Skeletal muscle satellite cell (primary cell): ENCODE measurements at regions not wholly inside any gene's neighbourhood (a gene's known extent, or its start where the extent isn't known, plus 50 kb on each side); places are given as distances from the start of the nearest gene placed in this dataset. TPM values are rescaled to one million over a fixed set of nuclear protein-coding genes. Genes with fewer than 3 reads are reported as not detected.

ENCODE experiments used
- H3K27me3 ChIP-seq: 2 replicates; pipeline ENCODE4 v1.7.0; 2013; ENCODE audit warnings: low read length; ENCODE audit not compliant: control insufficient read depth, insufficient read depth
- H3K36me3 ChIP-seq: 2 replicates; pipeline ENCODE4 v1.7.0; 2013; ENCODE audit warnings: mild to moderate bottlenecking, control low read depth, low read length; ENCODE audit not compliant: insufficient read depth
- H3K4me1 ChIP-seq: 2 replicates; pipeline ENCODE4 v1.7.0; 2013; ENCODE audit warnings: low read length; ENCODE audit not compliant: control insufficient read depth, insufficient read depth
- H3K4me2 ChIP-seq: 2 replicates; pipeline ENCODE4 v1.7.0; 2013; ENCODE audit warnings: mild to moderate bottlenecking, low read length
- H3K4me3 ChIP-seq: 2 replicates; pipeline ENCODE4 v1.7.0; 2013; ENCODE audit warnings: low read length
- H3K9ac ChIP-seq: 2 replicates; pipeline ENCODE4 v1.7.0; 2013; ENCODE audit warnings: mild to moderate bottlenecking, low read depth, low read length, moderate library complexity
- H3K9me3 ChIP-seq: replicated peaks from 2 replicates; pipeline ENCODE4 v1.7.0; 2013; ENCODE audit warnings: mild to moderate bottlenecking, control low read depth, low read length
- small RNA-seq: library from RNA; depleted of rRNA; stranded (forward); fragments of <200 nt; gene quantifications from one replicate; pipeline ENCODE3, GENCODE V24; 2012

DNA sequence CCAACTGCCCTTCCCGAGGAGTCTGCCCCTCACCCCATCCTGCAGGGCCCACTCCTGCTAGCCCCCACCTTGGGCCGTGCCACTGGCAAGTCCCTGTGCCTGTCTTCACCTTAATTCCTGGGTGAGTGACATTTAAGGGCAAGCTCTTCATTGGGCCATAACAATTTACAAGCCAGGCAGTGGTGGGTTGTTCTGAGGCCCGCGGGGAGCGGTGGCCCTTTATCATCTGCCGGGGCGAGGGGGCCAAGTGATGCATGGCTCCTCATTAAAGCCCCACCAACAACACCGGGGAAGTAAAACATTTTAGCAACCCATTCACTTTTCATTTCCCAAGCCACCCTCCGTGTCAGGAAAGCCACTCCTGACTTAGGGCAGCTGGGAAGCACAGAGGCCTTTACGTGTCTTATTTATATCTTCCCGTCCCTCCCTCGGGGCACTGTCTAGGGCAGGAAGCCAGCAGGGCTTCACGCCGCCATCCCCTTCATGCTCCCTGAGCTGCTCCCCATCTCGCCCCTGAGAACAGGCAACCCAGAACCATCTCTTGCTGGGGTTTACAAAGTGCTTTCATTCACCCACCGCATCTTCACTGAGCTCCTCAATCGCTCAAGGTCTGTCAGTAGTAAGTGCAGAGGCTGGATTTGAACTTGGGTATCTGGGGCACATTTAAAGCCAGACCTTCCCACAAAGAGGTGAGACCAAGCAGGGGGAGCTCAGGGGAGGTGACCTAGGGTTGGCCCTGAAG is 55.5 kb upstream of the CCDC167 start:
- no peak overlapping the region for H3K9ac ChIP-seq
- no peaks in the 10 kb centered on the region for H3K36me3 ChIP-seq
- H3K27me3 ChIP-seq, result peaks cover 54% of the 10 kb centered on the region
- no peak overlapping the region for H3K4me3 ChIP-seq
- no peaks in the 10 kb centered on the region for H3K9me3 ChIP-seq
- H3K4me1 ChIP-seq, result peaks cover 17% of the 10 kb centered on the region
- no peak overlapping the region for H3K4me2 ChIP-seq

DNA sequence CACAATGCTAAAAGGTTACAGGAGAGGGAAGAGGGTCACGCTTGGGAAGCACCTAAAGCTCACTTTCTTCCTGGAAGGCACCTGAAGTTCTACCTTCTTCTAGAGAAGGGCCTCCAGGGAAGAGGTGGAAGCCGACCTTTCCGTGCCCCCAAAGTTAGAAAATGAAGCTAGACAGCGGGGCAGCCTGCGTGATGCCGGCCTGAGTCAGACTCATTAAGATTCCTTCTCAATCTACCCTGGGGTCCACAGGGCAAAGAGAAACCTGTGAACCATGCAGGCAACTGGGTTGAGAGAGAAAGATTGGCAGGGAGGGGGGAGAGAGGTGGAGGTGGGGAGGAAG is 54.8 kb upstream of the CCDC167 start:
- peaks cover 17% of the 10 kb centered on the region for H3K4me1 ChIP-seq
- no peak overlapping the region for H3K9ac ChIP-seq
- no peaks in the 10 kb centered on the region for H3K36me3 ChIP-seq
- no peak overlapping the region for H3K4me3 ChIP-seq
- H3K9me3 ChIP-seq, result no peaks in the 10 kb centered on the region
- H3K4me2 ChIP-seq, result no peak overlapping the region
- peaks cover 51% of the 10 kb centered on the region for H3K27me3 ChIP-seq

DNA sequence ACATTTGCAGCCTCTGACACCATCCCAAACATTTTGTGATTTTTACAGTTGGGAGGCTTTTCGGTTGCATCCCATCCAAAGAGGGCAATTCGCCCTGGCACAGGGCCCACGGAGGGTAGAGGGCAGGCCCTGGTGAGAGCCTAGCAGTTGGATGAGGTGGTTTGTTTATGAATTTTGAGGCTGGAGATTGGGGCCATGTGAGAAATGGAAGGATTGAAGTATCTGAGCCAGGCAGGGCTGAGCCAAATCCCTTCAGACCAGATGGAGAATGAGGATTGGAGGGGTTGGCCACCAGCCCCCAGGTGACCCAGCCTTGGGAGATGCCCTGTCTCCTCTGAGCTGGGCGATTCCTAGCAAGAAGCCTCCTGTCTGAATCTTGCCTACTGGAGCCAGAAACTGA is 52.6 kb upstream of the CCDC167 start:
- no peak overlapping the region for H3K4me2 ChIP-seq
- H3K4me3 ChIP-seq, result no peak overlapping the region
- peaks cover 17% of the 10 kb centered on the region for H3K4me1 ChIP-seq
- H3K9ac ChIP-seq, result no peak overlapping the region
- H3K27me3 ChIP-seq, result peaks cover 43% of the 10 kb centered on the region
- no peaks in the 10 kb centered on the region for H3K36me3 ChIP-seq
- H3K9me3 ChIP-seq, result no peaks in the 10 kb centered on the region

DNA sequence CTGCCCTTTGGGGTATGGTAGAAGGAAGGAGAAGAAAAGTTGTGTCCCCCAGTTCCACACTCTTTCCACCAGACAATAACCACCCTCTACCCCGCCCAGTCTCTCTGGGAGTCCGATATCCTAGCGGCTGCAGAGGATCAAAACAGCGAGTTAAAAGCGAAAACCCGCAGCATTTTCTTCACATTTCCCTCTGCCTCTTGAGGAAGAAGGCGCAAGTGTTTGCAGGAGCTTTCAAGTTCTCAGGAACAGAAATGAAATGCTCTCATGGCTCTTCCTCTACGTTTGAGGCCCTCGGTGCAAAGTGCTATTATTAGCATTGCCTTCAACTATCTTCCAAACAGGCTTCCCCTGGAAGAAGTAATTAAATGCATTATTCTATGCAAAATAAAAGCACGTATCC is 52.2 kb upstream of the CCDC167 start:
- Histone ChIP-seq H3K36me3 (no peaks in the 10 kb centered on the region), H3K27me3 (peaks cover 39% of the 10 kb centered on the region)

DNA sequence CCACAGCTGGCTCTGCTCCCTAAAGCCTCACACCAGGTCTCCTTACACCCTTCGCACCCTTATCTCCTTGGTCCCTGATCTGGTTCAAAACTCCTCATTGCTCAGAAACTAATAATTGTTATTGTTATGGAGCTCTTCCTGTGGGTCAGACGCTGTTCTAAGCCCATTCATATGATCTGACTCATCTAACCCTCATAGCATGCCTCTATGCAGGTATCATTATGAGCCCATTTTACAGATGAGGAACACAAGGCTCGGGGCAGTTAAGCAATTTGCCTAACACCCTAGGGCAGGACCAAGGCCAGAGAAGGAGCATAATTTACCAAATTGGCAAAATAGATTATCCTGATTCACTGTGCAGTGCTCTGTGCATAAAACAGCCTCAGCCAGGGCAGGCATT is 51.8 kb upstream of the CCDC167 start:
- no peak overlapping the region for H3K4me3 ChIP-seq
- H3K4me1 ChIP-seq, result peaks cover 17% of the 10 kb centered on the region
- no peaks in the 10 kb centered on the region for H3K9me3 ChIP-seq
- H3K27me3 ChIP-seq, result peaks cover 37% of the 10 kb centered on the region
- no peaks in the 10 kb centered on the region for H3K36me3 ChIP-seq
- H3K9ac ChIP-seq, result no peak overlapping the region
- H3K4me2 ChIP-seq, result no peak overlapping the region

More for the DNA sequence above, 52.2 kb upstream of the CCDC167 start:
- H3K4me2 ChIP-seq, result no peak overlapping the region
- no peaks in the 10 kb centered on the region for H3K9me3 ChIP-seq
- H3K4me1 ChIP-seq, result peaks cover 17% of the 10 kb centered on the region
- H3K9ac ChIP-seq, result no peak overlapping the region
- no peak overlapping the region for H3K4me3 ChIP-seq

DNA sequence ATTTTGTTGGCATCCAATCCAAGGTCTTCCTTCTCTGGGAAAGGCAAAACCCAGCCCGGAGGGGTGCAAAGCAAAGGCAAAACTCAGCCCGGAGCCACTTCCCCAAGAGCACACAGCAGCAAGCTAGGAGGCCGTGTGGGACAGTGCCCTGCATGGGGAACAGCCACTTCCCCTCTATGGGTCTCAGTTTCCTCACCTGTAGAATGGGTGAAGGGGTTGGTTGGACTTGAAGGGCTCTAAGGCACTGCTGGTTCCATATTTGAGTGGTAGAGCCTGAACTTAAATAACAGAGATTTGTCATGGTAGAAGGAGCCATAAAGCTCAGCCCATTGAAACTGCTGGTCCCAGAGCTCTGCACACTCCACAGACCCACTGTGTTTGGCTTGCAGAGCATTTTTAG is 51.3 kb upstream of the CCDC167 start:
- H3K27me3 ChIP-seq, result peaks cover 41% of the 10 kb centered on the region
- peaks cover 17% of the 10 kb centered on the region for H3K4me1 ChIP-seq
- H3K4me2 ChIP-seq, result no peak overlapping the region
- H3K36me3 ChIP-seq, result no peaks in the 10 kb centered on the region
- H3K9ac ChIP-seq, result no peak overlapping the region
- no peak overlapping the region for H3K4me3 ChIP-seq
- no peaks in the 10 kb centered on the region for H3K9me3 ChIP-seq

DNA sequence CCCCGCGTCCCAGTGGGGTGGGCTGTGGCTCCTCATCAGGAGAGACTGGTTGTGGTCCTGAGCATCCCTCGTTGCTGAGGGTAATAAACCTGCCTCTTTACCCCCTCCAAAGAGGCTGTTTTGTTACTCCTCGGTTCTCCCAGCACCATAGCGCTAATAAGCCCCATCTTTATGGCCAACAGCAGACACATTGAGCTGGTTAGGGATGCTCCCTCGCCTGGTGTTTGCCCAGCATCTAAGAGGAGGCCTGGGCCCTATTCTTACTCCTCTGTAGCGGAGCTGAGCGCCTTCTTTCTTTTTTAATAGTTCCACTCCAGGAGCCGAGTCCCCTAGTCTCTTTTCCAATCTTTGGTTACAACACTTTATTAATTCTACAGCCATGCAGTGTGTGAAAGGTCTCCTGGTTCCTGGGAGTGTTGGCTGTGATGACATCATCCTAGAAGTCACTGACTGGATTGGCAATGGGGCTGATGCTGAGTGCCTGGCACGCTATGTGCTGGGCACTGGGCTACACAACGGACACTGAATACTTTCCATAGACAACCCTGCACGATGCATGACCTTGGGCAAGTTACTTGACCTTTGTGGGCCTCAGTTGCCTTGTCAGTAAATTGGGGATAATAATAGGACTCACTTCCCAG is 50.6 kb upstream of the CCDC167 start:
- no peak overlapping the region for H3K9ac ChIP-seq
- peaks cover 44% of the 10 kb centered on the region for H3K27me3 ChIP-seq
- peaks cover 17% of the 10 kb centered on the region for H3K4me1 ChIP-seq

DNA sequence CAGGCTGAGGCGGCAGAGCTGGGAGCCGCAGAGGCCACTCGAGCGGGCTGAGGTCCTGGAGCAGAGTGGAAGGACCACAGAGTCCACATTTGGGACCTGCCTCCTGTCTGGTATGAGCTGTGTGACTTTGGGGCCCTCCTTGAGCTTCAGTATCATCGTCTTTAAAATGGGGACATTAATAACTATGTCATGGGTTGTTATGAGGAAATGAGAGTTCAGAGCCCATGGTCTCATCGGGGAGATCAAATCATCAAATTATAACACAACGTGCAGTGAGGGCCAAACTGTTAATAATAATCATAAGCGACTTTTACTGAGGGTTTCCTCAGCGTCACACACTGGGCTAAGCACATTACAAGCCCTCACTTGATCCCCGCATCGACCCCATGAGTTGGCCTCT is 49.9 kb upstream of the CCDC167 start:
- H3K4me3 ChIP-seq, result no peak overlapping the region
- no peak overlapping the region for H3K4me2 ChIP-seq
- H3K9me3 ChIP-seq, result no peaks in the 10 kb centered on the region
- peaks cover 17% of the 10 kb centered on the region for H3K4me1 ChIP-seq
- no peak overlapping the region for H3K9ac ChIP-seq
- H3K27me3 ChIP-seq, result peaks cover 47% of the 10 kb centered on the region
- H3K36me3 ChIP-seq, result no peaks in the 10 kb centered on the region

More for the DNA sequence above, 50.6 kb upstream of the CCDC167 start:
- Histone ChIP-seq H3K4me3 (no peak overlapping the region), H3K36me3 (no peaks in the 10 kb centered on the region), H3K4me2 (no peak overlapping the region), H3K9me3 (no peaks in the 10 kb centered on the region)

Small RNA genes lying in the stretch of these regions (small RNA-seq; reads per million reads assigned to genes)
- not detected for gene MIR4462
